Activated T-cell treated with anti-CD3 and anti-CD28 coated beads for 24 hours (primary cell): ENCODE measurements at regions not wholly inside any gene's neighbourhood (a gene's known extent, or its start where the extent isn't known, plus 50 kb on each side); places are given as distances from the start of the nearest gene placed in this dataset.

Source experiments
- DNase-seq: peaks from one replicate; pipeline ENCODE4 v3.0.0-alpha.2; 2020; ENCODE audit warnings: low read depth

DNA sequence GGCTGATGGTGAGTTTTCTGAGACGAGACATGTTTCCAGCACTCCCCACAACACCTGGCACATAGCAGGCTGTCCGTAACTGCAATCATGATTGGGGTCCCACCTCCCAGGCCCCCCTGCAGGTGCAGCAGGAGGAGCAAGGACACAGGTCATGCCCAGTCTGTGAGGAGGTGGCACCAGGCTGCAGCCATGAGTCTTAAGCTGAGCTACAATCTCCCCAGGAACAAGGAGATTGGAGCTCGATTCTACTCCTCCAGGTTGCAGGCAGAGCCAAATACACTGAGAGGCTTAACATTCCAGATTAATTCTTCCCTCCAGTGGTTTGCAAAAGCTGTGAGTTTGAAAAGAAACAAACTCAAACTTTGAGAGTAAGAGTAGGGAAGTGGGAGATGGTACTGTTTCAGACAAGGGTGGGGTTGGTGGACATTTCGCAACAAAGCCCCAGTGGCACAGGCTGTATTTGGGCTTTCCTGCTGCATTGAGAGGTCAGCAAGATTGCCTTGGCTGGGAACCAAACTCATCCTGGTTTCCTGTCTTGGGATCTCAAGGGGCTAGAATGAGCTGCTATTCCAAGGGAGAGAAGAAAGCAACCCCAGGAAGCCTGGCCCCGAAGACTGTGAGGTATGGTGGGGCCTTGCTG is 64.8 kb upstream of the GALNT2 start:
- DNase-seq, result no peak

DNA sequence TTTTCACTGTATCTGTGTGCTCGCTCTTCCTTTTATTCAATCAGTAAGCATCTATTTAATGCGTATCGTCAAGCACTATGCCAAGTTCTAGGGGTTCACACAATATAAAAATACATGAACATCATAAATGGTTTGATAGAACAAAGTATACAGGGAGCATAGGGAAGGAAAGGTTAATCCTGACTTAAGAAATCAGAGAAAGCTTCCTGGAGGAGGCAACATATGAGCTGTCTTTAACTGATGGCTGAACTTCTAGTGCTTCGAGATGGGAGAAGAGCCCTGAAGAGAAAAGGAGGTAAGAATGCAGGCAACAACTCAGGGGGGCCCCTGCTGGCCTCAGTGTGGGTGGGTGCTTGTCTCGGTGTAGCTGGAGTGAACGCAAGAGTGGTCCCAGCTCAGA is 63.6 kb upstream of the GALNT2 start:
- DNase-seq, result no peak

DNA sequence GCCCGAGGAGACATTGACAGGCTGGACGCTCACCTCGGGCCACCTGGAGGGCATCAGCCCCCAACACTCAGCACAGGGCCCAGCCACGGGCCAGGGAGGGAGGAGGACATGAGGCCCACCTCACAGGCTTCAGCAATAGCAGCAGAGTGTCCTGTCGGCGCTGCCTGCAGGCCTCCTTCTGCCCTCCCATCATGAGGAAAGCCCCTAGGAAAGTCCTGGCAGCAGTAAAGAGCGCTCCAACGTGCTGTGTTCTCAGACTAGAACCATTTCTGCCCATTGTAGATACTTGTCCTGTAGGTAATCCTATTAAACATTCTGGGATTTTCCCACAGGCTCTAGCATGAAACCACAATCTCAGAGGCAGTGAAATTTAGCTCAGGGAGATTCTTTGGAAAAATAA is 62.0 kb upstream of the GALNT2 start:
- DNase-seq, result no peak

DNA sequence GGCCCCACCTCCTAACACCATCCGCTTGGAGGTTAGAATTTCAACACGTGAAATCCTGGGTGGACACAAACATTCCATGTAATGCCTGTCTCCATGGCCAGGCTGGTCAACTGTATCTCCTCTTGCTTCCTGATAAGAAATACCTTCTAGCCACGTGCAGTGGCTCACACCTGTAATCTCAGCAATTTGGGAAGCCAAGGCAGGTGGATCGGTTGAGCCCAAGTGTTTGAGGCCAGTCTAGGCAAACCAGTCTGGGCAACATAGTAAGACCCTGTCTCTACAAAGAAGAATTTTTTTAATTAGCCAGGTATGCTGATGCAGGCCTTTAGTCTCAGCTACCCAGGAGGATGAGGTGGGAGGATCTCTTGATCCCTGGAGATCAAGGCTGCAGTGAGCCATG is 58.3 kb upstream of the GALNT2 start:
- DNase-seq, result no peak

DNA sequence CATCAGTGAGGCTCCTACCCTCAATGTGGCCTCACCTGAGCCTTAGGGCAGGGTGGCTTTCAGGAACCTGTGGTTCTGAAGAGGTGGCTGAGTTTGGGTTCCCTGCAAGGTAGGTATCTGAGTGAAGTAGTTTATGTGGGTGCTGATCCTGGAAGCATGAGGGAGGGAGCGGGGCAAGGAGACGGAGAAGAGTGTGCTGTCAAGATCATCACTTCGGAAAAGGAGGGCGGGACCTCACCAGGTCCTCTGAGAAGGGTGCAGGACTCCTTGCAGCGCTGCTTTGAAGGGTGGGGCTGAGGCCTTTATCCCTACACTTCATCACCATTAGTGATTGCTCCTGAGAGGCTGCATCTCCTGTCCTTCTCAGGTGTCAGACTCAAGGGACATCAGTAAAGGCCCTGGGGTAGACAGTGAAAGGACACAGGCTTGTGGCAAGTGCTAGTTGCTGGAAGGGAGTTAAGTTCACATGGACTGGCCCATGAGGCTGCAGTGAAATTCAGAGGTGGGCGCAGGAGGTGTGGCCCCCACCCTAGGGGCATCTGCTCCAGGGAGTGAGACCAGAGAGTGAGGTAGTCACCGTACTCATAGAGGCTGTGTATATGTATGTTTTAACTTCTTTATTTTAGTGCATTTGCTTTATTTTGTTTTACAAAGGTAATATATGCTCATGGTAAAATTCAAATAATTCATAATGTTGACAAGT is 57.3 kb upstream of the GALNT2 start:
- no peak for DNase-seq

DNA sequence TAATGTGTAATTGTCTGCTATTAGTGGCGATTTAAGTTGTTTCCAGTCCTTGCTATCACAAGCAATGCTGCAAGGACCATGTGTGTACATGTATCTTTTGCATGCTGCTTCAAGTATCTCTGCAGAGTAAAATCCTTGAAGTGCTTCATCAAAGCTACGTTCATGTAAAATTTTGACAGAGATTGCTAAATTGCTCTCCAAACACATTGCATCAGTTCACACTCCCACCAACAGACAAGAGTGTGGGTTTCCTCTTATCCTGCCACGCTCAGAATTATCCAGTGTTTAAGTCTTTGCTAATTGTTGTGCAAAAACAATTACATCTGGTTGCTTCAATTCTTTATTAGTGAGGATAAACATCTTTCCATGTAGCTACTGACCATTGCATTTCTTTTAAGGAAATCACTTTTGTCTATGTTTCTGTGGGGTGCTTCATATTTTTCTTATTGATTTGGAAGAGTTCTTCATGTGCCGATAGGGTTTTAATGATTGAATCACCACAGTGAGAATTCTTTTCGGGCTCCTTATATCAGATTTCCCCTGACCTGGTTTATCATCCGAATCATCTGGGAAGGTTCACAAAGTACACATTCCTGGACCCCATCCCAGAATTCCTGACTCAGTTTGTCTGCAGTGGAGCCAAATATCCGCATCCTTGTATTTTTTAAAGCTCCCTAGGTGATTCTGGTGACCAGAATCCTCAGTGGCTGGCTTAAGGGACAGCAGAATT is 56.3 kb upstream of the GALNT2 start:
- no peak for DNase-seq

DNA sequence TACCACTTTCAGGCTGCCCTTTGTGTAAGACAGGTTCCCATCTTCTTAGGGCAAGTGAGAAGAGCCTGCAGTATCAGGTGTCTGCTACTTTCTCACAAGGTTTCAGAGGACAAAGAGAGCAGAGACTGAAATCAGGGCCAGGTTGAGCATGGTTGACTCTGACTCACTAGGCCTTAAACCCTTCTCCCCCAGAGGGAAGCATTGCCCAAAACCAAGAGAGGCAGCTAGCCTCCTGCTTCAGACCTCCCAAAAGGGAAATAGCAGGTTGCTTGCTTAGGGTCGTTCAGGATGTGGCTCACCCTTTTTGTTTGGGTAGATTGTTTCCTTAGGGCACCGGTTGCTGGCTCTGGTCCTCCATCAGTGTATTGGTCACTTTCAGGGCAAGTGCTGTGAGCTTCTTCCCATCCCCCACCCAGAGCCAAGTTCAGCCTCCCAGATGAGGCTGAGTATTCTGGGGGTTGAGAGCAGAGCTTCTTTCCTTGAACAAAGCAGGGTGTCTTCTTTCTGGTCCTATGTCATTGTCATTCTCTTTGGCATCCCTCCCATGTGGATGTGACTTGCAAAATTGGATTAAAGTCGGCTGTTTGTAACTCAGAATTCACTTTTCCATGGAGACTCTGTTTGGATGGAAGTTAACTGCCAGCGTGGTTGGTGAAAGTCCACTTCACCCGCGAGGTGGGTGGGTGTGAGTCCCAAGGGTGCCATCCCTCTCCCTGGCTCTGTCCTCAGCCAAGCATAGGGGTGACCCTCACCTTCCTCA is 55.5 kb upstream of the GALNT2 start:
- no peak for DNase-seq

DNA sequence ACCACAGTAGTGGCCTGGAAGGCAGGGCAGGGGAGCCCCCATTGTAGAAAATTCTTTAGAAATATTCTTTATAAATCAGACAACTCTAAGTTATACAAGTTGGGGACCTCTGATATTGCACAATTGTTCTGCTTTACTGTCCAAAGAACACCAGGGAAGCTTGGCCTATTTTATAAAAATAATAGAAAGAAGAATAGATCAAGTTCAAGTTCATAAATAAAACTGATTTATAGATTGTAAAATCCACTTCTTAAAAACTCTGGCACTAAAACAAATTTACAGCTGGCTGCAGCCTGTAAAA is 55.0 kb upstream of the GALNT2 start:
- no peak for DNase-seq

DNA sequence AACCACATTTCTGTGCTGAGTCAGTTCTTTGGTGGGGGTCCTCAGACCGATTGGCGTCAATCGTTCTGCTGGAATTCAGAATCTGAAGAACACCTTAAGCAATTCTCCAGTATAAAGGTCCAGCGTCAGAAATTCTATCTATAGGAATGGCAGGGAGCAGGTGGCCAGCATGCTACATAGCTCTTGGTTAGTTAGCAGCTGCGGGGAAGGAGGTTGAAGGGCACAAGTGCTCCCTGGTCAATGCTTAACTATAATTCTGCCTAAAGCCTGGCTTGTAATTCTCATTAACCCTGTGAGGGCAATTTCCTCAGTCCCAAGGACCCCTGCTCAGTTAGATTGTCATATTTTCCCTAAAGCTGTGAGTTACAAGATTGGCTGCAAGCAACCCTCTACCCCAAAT is 54.3 kb upstream of the GALNT2 start:
- DNase-seq, result no peak

DNA sequence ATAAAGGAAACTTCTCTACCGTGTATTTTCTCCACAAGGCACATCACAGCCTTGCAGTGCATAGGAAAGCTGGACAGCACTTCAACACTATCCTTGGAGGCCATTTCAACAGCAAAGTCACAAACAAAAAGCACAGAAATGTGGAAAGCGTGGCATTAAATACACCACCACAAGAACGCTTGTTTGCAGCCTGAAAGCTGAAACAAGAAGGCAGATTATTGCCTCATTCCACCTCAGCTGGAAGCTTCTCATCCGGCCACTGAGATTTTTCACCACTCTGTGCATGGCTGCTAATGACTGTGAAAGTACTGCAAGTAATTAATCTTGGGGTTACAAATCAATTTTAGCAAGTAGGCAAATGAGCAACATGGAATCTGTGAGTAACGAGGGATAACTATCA is 50.9 kb upstream of the GALNT2 start:
- DNase-seq, result no peak
